Panc1 (cell line): ENCODE measurements at regions not wholly inside any gene's neighbourhood (a gene's known extent, or its start where the extent isn't known, plus 50 kb on each side); places are given as distances from the start of the nearest gene placed in this dataset.

Experiments
- SIN3A ChIP-seq: IDR thresholded peaks from 2 replicates; pipeline ENCODE4 v1.6.1; 2012; ENCODE audit warnings: low read depth, mild to moderate bottlenecking, low read length, moderate library complexity, borderline replicate concordance; ENCODE audit not compliant: insufficient read depth
- TF ChIP-seq, protein P1 (sequence below): fragments of 450-650 bp; IDR thresholded peaks from 2 replicates; pipeline ENCODE4 v1.5.1; 2017; ENCODE audit warnings: mild to moderate bottlenecking

- TF ChIP-seq, protein P1, sequence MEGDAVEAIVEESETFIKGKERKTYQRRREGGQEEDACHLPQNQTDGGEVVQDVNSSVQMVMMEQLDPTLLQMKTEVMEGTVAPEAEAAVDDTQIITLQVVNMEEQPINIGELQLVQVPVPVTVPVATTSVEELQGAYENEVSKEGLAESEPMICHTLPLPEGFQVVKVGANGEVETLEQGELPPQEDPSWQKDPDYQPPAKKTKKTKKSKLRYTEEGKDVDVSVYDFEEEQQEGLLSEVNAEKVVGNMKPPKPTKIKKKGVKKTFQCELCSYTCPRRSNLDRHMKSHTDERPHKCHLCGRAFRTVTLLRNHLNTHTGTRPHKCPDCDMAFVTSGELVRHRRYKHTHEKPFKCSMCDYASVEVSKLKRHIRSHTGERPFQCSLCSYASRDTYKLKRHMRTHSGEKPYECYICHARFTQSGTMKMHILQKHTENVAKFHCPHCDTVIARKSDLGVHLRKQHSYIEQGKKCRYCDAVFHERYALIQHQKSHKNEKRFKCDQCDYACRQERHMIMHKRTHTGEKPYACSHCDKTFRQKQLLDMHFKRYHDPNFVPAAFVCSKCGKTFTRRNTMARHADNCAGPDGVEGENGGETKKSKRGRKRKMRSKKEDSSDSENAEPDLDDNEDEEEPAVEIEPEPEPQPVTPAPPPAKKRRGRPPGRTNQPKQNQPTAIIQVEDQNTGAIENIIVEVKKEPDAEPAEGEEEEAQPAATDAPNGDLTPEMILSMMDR: no peak
- TF ChIP-seq SIN3A: no peak
Measured at GRCh38 chr6:51184046-51184445, 365.4 kb downstream of the TFAP2B start.
